ENCODE measurements at regions not wholly inside any gene's neighbourhood (a gene's known extent, or its start where the extent isn't known, plus 50 kb on each side); places are given as distances from the start of the nearest gene placed in this dataset.

- TF ChIP-seq CTCF (IDR thresholded peaks at IDR 0.05): no peak
- no peak for TF ChIP-seq ZFX (IDR thresholded peaks at IDR 0.05; ENCODE audit: borderline replicate concordance)
These were observed 228.5 kb downstream of the MTERF1 start for GRCh38 chr7:91651986-91652385.

Data from 22Rv1 (cell line).